SH-SY5Y (cell line): ENCODE measurements at regions not wholly inside any gene's neighbourhood (a gene's known extent, or its start where the extent isn't known, plus 50 kb on each side); places are given as distances from the start of the nearest gene placed in this dataset.

Source experiments
- GATA2 ChIP-seq: IDR thresholded peaks from 2 replicates; pipeline ENCODE4 v1.6.1; 2011; ENCODE audit warnings: mild to moderate bottlenecking, low read depth, low read length
- GATA3 ChIP-seq: IDR thresholded peaks from 2 replicates; pipeline ENCODE4 v1.6.1; 2011; ENCODE audit warnings: low read depth, mild to moderate bottlenecking, low read length, moderate library complexity

GRCh38 chr1:38125837-38126520, 79.4 kb upstream of the POU3F1 start:
- no peak for TF ChIP-seq GATA2

- no peak for TF ChIP-seq GATA2
- TF ChIP-seq GATA3: no peak
Observed at GRCh38 chr1:38125016-38125415, 78.4 kb upstream of the POU3F1 start.

- no peak for TF ChIP-seq GATA3
- TF ChIP-seq GATA2: no peak
Observed at GRCh38 chr1:38123356-38124135, 77.0 kb upstream of the POU3F1 start.

GRCh38 chr1:38121231-38121680, 74.7 kb upstream of the POU3F1 start:
- TF ChIP-seq GATA2 (no peak), GATA3 (no peak)

GRCh38 chr1:38120552-38121230, 74.1 kb upstream of the POU3F1 start:
- TF ChIP-seq GATA3: no peak
- no peak for TF ChIP-seq GATA2

GRCh38 chr1:38118976-38119375, 72.4 kb upstream of the POU3F1 start:
- no peak for TF ChIP-seq GATA3
- no peak for TF ChIP-seq GATA2

- no peak for TF ChIP-seq GATA3
Observed at GRCh38 chr1:38117444-38117887, 70.9 kb upstream of the POU3F1 start.

- TF ChIP-seq GATA2 (no peak), GATA3 (no peak)
Observed at GRCh38 chr1:38115682-38116202, 69.1 kb upstream of the POU3F1 start.

GRCh38 chr1:38115226-38115625, 68.6 kb upstream of the POU3F1 start:
- TF ChIP-seq GATA2: no peak
- TF ChIP-seq GATA3: no peak

GRCh38 chr1:38114241-38115026, 67.8 kb upstream of the POU3F1 start:
- TF ChIP-seq GATA3 (no peak), GATA2 (no peak)

GRCh38 chr1:38113159-38113666, 66.6 kb upstream of the POU3F1 start:
- no peak for TF ChIP-seq GATA3
- TF ChIP-seq GATA2: no peak

- TF ChIP-seq GATA3 (no peak), GATA2 (no peak)
Observed at GRCh38 chr1:38111589-38111988, 65.0 kb upstream of the POU3F1 start.

- TF ChIP-seq GATA2: no peak
- TF ChIP-seq GATA3: no peak
Observed at GRCh38 chr1:38105267-38105666, 58.7 kb upstream of the POU3F1 start.
